Retina (tissue), 1 donor: ENCODE measurements at regions not wholly inside any gene's neighbourhood (a gene's known extent, or its start where the extent isn't known, plus 50 kb on each side); places are given as distances from the start of the nearest gene placed in this dataset.

ENCODE experiments used
- DNase-seq: peaks from one replicate; pipeline ENCODE4 v3.0.0-alpha.2; 2016

DNA sequence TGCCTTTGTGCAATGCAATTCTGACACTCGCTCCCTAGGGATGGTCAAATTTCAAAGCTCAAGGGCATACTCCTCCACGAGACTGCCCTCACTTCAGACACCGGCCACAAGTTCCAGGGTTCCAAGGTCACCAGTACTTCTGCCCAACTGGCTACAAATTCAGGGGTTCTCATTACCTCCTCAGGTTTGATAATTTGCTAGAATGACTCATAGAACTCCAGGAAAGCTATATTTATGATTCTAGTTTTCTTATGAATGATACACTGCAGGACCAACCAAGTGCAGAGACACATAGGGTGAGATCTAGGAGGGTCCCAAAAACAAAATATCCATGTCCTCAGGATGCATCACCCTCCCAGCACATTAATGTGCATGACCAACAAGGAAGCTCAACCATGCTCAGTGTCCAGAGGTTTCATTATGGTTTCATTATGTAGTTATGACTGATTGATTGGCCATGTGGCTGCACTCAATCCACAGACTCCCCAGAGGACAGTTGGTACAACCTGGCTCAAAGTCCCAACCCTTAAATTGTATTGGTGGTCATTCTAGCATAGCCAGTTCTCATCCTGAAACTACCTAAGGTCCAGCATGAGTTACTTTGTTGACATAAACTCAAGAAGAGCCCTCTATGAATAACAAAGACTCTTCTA lies 170.4 kb upstream of the LRRN1 start:
- DNase-seq = no peak

DNA sequence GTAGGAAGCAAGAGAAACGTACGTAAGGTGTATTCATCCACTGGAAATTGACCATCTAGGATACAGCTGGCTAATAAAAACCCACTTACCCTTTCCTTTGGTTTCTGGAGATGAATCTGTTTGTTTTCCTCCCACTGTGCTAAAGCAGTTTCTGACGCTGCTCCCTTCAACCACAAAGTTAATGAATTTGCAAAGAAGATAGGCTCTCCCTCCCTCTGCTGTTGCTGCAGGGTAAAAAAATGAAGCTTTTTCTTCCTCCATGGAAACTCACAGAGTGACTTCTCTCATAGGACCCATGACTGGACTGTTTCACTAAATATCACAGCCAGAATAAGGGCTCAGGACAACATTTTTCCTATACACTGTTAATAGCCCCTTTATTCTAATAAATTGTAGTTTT lies 172.1 kb upstream of the LRRN1 start:
- no peak for DNase-seq

DNA sequence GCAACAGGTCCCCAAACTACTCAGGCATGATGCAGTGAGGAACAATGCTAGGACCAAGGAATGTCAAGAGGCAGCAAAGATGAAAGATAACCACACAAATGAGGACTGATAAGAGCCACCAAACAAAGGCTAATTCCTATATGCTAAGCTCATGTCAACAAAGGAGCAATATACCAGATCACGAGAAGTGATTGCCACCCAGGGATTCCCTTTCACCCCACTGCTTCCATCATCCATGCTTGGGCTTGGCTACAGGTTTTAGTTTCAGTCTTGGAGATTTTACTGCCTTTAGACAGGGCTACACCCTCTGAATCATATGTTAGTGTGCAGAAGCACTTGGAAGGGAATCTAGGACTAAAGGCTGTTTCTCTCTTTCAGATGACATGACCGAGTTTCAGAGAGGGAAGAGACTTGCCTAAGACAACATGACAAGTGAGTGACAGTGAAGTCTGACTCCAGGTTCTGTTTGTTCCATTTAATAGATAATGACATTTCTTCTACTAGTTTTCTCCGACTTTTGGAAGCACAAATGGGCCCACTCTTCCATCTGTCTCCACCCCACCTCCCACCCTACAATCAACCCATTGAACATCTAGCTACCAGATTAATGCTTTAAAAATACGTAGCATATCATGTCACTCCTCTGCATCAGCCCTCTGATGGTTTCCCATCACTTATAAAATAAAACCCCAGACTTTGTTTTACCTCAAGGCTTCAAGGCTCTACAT lies 173.5 kb upstream of the LRRN1 start:
- DNase-seq = no peak

DNA sequence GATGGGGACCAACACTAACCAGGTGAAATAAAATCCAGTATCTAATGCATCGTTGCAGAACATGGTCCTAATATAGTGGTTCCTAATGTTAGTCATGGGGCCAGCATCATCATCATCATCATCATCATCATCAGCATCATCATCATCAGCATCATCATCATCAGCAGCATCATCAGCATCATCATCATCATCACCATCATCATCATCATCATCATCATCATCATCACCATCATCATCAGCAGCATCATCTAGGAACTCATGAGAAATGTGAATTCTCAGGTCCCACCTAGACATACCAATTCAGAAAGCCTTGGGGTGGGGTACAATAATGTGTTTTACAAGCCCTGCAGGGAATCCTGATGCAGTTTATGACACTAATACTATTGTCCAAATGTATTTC lies 179.4 kb upstream of the LRRN1 start:
- DNase-seq = no peak

DNA sequence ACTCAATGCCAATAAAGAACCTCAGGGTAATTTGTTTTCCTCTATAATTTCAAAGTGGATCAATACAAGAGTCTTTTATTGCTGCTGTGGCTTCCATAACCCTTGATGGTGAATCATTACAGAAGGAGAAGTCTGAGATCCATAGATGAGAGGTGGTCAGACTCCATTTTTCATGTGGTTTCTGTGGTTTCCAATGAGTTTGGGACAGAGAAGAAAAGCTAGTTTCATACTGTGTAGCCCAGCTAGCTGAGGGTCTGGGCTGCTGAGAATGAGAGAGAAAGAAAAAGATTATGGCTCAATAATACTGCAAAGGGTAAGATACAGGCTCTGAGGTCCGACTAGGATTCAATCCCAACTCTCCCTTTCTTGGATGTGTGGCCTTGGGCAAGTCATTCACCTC lies 180.6 kb upstream of the LRRN1 start:
- no peak for DNase-seq

DNA sequence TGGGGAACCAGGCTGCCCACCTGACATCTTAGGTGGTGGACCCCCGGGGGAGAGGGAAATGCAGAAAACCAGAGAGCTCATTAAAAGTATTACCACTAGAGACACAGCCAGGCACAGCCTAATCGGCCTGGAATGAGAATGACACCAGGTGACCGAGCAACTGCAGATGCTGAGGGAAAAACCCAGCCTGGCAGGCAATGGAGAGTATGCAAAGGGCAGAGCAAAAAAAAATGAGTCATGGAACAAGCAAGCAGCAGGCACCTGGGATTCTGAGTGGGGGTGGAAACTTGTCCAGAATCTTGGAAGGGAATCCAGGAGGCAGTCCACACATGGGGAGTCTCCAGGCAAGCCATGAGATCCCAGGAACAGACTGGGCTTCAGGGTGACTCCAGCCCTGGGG lies 183.7 kb upstream of the LRRN1 start:
- DNase-seq = no peak

DNA sequence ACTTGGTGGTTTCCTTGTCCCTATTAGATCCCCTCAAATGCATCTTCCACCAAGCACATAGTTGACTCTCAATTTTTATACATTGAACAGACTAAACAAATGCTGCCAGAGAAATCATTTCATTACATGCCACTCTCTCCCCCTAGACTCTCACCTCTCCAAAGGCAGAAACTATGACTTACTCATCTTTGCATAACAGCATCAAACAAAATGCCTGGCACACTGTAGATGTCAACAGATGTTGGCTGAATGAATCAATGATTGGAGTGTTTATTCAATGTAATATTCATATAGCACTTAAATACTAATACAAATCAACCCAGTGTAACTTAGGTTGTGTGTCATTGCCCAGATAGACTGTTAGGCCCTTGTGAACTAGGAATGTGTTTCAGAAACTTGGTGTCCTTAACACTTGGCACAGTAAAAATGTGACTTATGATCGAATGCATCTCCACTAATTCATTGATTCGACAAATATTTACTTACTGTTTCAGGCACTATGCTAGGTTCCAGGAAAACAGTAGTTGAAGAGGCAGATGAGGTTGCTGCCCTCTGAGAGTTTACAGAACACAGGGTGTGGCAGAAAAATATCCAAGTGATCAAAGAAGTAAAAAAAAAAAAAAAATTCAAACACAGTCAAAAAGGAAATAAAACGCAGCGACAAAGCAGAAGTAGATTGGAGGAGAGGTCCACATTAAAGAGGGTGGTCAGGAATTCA lies 188.5 kb upstream of the LRRN1 start:
- DNase-seq = no peak

DNA sequence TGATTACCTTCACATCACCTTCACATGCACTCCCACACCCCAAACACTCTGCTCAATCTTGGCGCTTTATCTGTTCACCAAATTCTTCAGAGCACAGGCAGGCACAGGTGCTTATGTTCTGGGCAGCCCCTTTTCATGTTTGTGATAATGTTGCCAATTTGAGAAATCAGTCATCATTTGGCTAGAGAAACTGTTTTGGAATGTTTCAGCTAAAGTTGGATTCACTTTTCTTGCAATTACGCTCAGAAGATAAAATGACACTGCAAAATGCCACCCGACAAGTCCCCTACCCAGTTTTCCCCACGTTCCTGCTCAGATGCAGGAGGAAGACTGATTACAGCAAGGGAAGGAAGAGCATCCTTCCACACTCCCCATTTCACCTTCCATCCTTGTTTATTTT lies 192.9 kb upstream of the LRRN1 start:
- DNase-seq = no peak

DNA sequence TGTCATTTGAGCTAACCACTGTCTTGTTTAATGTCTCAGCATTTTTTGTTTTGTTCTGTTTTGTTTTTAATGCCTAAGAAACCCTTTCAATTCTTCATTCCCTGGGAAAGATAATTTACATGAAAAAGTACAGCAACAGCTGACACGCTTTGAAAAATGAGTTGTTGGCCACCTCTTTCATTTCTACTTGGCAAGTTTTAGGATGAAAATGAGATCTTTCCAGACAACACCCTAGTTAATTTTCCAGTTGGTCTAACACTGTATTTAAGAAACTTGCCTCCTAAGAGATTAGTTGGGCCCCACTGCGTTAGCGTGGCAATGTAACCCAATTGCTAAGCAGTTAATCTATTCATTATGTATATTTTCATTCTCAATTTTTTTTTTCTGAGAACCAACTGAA lies 194.0 kb upstream of the LRRN1 start:
- DNase-seq = no peak

DNA sequence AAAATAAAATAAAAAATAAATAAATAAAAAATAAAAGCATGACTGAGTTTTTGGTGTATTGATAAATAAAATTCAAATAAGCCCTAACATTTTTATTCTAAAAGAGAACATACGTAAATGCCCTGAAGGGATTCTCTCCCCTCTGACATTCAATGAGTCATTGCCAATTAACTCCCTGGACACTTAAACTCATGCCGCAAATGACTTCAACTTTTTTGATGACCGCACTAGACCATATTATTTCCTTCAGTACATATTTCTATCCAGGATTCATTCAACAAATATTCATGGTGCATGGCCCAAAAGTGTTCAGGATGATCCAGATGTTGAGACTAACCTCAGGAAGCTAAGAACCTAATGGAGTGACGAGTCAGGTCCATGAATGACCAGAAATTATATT lies 195.9 kb upstream of the LRRN1 start:
- DNase-seq = no peak

DNA sequence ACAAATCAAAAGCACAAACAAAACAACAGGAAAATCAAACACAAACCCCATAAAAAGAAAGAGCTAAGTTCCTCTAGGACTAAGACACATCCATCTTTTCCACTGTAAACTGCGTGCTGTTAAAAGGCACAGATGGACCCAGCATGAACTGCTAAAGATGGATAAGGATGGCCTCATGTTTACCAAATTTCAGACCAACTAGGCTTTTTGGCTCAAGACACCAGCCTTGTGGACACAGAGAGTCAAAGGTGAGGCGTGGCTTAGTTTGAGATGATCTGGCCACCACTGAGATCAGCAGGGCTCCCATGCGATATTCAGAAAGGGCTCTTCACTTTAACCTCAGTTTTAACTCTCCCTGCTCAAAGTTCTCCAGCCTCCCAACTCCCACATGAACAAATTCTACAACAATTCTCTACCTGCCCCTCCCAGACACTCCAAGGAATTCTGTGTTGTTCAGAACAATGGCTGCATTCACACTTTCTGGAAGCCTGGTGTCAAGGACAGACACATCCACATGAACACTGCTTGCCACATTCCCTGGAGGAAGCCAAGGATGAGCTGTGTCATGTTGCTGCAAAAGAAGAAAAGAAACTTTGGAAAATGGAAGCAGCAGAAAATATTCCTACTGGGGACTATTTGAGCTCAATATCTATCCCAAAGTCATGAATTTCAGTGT lies 198.4 kb upstream of the LRRN1 start:
- DNase-seq = no peak

DNA sequence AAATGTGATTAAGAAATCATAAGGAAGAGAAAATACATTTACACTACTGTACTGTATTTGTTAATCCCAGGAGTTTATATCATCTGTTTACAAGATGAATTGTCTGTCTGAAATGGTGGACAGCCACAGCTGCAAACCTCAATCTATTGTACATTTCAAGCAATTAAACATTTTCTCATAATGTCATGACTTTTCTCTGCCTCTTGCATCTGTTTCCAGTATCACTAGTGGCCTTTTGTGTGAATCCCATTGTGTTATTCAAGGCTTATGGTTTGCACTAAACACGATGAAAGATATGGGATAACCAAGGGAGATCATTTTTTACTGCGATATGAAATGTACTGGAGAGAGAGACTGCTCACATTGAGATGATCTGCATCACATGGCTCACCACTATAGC lies 200.2 kb upstream of the LRRN1 start:
- no peak for DNase-seq

DNA sequence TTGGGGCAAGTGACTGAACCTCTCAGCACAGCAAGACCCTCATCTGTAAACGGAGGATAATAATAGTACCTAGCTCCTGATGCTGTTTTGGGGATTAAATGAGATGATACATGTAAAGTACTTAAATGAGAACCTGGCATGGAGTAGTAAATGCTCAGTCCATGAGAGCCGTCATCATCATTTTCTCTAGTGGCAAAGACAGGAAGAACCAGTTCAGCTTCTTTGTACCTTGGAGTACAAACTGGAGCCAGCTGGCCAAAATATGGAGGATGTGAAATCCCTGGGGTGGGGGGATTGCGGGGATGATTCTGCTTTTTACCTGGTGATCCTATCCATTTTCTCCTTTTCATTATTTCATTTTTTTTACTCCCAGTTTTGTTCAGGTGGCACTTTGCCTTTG lies 204.2 kb upstream of the LRRN1 start:
- DNase-seq = no peak

DNA sequence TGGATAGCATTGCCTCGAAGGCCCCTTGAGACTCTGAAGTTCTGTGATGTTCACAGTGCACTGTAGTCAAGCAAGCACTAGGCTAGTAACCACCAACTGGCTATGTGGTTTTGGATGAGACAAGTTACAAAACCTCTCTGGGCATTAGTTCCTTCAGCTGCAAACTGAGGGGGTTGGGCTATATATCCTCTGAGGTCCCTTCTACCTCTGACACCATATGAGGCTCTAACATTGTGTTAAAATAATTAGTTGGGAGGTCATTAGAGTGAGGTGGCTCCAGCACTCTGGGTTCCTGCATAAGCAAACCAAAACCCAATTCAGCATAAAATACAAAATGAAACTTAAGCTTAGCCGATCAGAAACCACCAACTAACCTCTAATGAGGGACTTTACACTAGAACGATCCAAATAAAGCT lies 209.5 kb upstream of the LRRN1 start:
- DNase-seq = no peak

DNA sequence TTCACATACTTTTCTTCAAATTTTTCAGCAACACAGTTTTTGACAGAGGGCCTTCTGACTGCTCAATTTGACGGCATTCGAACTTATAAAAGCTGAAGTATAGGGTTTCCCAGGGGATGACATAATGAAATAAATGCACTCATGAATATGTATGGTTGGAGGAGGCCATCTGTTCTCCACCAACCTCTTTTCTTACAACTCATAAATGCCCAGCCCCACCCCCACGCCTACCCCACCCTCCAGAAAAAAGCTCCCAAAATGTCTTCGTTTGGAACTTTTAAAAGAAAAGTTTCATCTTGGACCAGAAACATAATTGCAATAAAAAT lies 211.6 kb upstream of the LRRN1 start:
- DNase-seq = no peak

DNA sequence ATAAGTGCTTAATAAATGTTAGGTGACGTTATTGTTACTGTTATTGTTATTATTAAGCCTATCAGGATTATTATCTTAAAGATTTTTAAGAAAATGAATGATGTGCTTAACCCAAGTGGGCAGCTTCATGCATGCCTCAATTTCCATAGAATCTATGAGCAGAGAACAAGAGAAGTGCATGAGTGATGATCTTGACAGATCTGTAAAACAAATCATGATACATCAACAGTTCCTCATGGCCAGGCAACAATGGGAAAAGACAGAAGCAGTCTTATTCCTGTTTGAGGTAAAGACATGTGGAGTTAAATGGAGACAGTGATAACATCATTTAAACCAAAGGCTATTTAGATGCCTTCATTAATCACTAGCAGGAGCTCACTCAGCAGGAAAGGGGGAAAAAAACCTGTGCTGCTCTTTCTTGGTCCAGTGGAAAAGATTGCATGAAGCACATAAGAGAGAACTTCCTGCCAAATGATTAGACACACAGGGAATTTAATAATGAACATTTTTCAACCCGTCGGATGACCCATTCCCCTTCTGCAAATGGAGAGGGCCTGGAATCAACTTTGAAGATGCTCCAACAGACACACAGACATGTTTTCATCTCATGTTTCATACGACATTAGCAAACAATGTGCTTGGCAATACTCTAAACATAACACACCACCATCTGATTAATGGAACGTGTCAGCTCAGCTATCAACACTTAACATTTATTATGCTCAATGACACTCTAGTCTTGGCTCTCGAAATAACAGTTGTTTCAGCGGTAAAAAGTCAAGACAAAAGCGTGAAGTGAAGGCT lies 212.2 kb upstream of the LRRN1 start:
- DNase-seq = peak; percentile 36

DNA sequence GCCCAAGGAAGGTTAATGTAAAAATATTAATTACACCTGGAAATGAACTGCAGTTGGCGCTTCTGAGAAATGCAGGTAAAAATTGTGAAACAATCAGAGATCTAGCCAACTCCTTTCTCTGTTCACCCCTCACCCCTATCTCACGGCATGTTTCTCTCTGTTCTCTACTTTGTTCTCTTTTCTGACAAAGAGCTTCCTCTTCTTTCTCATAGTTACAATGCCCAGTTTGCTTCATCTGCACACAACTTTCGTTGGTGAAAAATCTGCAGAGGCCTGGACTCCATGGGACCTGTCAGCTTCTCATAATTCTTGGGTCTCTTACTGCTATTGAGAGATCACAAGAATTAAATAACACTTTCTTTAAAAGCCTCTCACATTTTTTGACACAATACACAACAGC lies 212.9 kb upstream of the LRRN1 start:
- DNase-seq = no peak

DNA sequence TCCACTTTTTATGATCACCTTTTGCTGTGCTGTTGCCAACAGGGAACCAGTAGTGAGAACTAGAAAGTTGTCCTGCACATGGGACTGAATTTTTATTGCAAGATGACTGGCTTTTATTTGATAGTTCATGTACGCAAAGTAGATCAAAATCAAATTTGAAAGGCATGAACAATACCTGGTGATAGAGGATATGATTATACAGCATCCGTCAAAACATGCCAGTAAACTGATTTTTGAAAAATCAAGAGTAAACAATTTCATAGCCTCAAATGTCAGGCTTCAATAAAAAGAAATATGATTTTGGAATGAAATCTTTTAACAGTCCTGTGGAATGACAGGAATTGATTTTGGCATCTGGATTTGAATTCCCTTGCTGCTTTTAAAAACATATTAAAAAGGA lies 219.6 kb upstream of the LRRN1 start:
- no peak for DNase-seq

DNA sequence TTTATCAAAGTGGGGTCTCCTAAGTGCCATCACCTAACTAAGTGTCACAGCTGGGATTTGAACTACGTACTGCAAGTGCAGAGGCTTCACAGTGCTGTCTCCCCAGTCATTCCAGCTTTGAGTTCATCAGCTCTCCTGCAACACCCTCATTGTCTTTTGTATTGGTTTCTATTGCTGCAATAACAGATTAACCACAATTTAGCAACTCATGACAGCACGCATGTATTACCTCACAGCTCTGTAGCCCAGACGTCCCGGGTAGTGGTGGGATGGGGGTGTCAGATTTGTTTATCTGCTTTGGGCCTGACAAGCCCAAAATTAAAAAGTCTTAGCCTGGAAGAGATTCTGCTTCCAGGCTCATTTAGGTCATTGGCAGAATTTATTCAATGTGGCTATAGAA lies 220.5 kb upstream of the LRRN1 start:
- no peak for DNase-seq

DNA sequence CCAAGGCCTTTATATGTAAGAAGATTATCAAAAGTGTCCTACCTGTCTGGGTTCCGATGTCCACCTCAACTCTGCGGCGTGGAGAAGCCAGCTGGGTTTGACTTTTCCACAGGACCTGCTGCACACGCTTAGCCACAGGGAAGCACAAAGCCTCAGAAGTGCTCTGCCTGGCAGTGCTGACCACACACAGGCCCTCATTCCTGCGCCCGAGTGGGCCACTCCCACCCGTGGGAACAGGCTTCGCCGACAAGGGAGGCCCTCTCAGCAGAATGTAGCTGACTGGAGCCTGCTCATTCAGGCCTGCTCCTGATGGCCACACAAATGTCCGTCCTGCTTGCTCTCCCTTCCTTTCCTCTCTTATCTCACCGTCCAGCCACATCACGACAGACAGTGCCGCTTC lies 221.4 kb upstream of the LRRN1 start:
- DNase-seq = no peak

DNA sequence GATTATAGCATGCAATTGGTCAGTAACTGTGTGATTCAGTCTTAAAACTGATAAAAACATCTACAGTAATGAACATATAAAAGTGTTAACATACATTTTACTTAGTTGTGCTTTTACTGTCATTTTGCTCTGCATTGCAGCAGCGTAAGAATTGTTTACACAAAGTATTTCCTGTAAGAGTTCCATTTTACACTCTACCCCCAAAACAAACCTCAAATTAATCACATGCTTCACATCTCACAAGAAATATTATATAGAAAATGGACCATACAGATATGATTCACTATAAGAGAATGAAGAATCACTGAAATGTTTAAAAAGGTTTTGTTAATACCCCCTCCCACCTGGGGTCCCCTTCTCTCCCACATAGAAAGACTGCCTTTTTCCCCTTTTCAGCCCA lies 225.9 kb upstream of the LRRN1 start:
- DNase-seq = no peak

DNA sequence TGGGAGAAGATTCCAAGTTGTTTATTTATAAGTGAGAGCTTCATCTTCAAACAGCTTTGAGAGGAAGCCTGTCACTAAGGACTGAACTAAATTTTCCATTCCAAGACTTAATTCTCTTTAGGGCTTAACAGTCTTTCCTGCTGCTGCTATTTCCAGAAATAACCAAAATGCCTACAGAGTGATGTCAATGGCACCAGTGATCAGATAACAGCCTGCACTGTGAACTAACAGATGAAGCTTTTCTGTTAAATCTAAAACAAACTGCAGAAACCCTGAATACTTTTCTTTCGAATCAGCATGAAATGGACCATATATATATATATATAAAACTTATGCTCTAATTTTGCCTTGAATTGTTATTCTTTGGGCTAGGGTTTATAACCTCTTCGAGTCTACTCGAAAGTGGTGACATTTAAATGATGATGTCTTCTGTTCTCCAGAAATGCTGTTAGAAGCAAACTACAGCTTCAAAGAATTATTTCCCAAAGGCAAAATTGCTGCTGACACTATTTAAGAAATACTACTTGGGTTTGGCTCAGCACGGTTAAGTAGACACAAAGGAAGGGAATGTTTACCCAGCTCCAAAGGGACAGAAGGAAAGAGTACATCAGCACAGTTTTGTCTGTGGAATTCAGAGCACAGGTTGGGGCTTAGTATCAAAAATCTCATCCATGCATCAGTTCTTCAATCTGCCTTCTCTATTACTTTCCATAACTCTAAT lies 238.5 kb upstream of the LRRN1 start:
- no peak for DNase-seq
